GM23338 (cell line): ENCODE measurements at regions not wholly inside any gene's neighbourhood (a gene's known extent, or its start where the extent isn't known, plus 50 kb on each side); places are given as distances from the start of the nearest gene placed in this dataset.
A peak's percentile ranks its signal among the peaks of the same experiment; 100 is the strongest.

ENCODE experiments used
- ATAC-seq: fragments of 200-7000 bp; cut with Tn5 transposase; 3 replicates; pipeline ENCODE4 v1.9.1; 2020
- DNase-seq: peaks from one replicate; pipeline ENCODE4 v3.0.0-alpha.2; 2015; ENCODE audit warnings: low spot score
- H2AFZ ChIP-seq: fragments of 200-600 bp; sonication (generic); 2 replicates; pipeline ENCODE4 v1.8.0; 2016; ENCODE audit warnings: antibody characterized with exemption, mild to moderate bottlenecking, moderate library complexity
- H3F3A ChIP-seq: fragments of 200-600 bp; sonication (generic); replicated peaks from 2 replicates; pipeline ENCODE4 v1.8.0; 2017; ENCODE audit warnings: antibody characterized with exemption, mixed run types, low read depth
- H3K27ac ChIP-seq: fragments of 200-600 bp; sonication (generic); 2 replicates; pipeline ENCODE4 v1.6.1; 2016; ENCODE audit warnings: low read depth
- H3K27me3 ChIP-seq: fragments of 200-600 bp; sonication (generic); 2 replicates; pipeline ENCODE4 v1.8.0; 2016; ENCODE audit warnings: mild to moderate bottlenecking, mixed run types, moderate library complexity; ENCODE audit not compliant: insufficient read depth
- H3K36me3 ChIP-seq: fragments of 200-600 bp; sonication (generic); 2 replicates; pipeline ENCODE4 v1.8.0; 2016; ENCODE audit warnings: mild to moderate bottlenecking; ENCODE audit not compliant: insufficient read depth
- H3K4me1 ChIP-seq: fragments of 200-600 bp; sonication (generic); 2 replicates; pipeline ENCODE4 v1.8.0; 2016; ENCODE audit warnings: mild to moderate bottlenecking, moderate library complexity; ENCODE audit not compliant: insufficient read depth
- H3K4me2 ChIP-seq: fragments of 200-600 bp; sonication (generic); 2 replicates; pipeline ENCODE4 v1.7.1; 2017; ENCODE audit warnings: mixed run types
- H3K4me3 ChIP-seq: fragments of 200-600 bp; sonication (generic); 2 replicates; pipeline ENCODE4 v1.6.1; 2016; ENCODE audit warnings: mixed run types
- H3K79me2 ChIP-seq: fragments of 200-600 bp; sonication (generic); replicated peaks from 2 replicates; pipeline ENCODE4 v1.8.0; 2017; ENCODE audit warnings: mild to moderate bottlenecking; ENCODE audit not compliant: insufficient read depth
- H3K9me2 ChIP-seq: fragments of 200-600 bp; sonication (generic); 2 replicates; pipeline ENCODE4 v1.8.0; 2017; ENCODE audit not compliant: insufficient read depth
- H4K20me1 ChIP-seq: fragments of 200-600 bp; sonication (generic); replicated peaks from 2 replicates; pipeline ENCODE4 v1.8.0; 2017; ENCODE audit warnings: mild to moderate bottlenecking; ENCODE audit not compliant: insufficient read depth
- H3K27ac Mint-ChIP-seq: 2 replicates; pipeline ENCODE4 v1.8.0; 2020; ENCODE audit warnings: inconsistent platforms, mild to moderate bottlenecking, moderate library complexity, mixed read lengths
- H3K27me3 Mint-ChIP-seq: 3 replicates; pipeline ENCODE4 v1.8.0; 2022; ENCODE audit warnings: low read depth, mild to moderate bottlenecking, moderate library complexity, mixed read lengths, inconsistent platforms; ENCODE audit not compliant: insufficient read depth, poor library complexity
- H3K36me3 Mint-ChIP-seq: 3 replicates; pipeline ENCODE4 v1.8.0; 2021; ENCODE audit warnings: low read depth, mild to moderate bottlenecking, inconsistent platforms, moderate library complexity, mixed read lengths
- H3K4me1 Mint-ChIP-seq: 3 replicates; pipeline ENCODE4 v1.8.0; 2020; ENCODE audit warnings: mild to moderate bottlenecking, inconsistent platforms, mixed read lengths
- H3K4me3 Mint-ChIP-seq: 3 replicates; pipeline ENCODE4 v1.8.0; 2021; ENCODE audit warnings: moderate library complexity, mild to moderate bottlenecking, inconsistent platforms, mixed read lengths
- H3K9me3 Mint-ChIP-seq: 3 replicates; pipeline ENCODE4 v1.8.0; 2020; ENCODE audit warnings: moderate library complexity, mild to moderate bottlenecking, inconsistent platforms, mixed read lengths
- CREB1 ChIP-seq: fragments of 250-450 bp; sonication (Bioruptor Pico); IDR thresholded peaks from 2 replicates; pipeline ENCODE4 v1.5.0; 2020; ENCODE audit warnings: low read depth, mild to moderate bottlenecking, moderate library complexity
- CTCF ChIP-seq, 2 experiments: fragments of 200-600 bp in 1 of 2; sonication (generic) in 1 of 2; conservative IDR thresholded peaks; 2 replicates each; pipeline versions ENCODE4 v1.5.1 to v1.6.1; 2016 to 2017; ENCODE audit warnings: antibody characterized with exemption in 2 of 2, low read depth in 2 of 2, mild to moderate bottlenecking in 2 of 2, moderate library complexity in 1 of 2
- ETS1 ChIP-seq: IDR thresholded peaks from 2 replicates; pipeline ENCODE4 v1.6.1; 2016; ENCODE audit warnings: antibody characterized with exemption
- EZH2 ChIP-seq: fragments of 200-600 bp; sonication (generic); IDR thresholded peaks from one replicate; pipeline ENCODE4 v1.8.0; 2017; ENCODE audit warnings: antibody characterized with exemption, mild to moderate bottlenecking, low read depth; ENCODE audit not compliant: unreplicated experiment
- EZH2phosphoT487 ChIP-seq: fragments of 200-600 bp; sonication (generic); IDR thresholded peaks from one replicate; pipeline ENCODE4 v1.8.1; 2018; ENCODE audit warnings: antibody characterized with exemption; ENCODE audit not compliant: unreplicated experiment
- JUNB ChIP-seq: IDR thresholded peaks from one replicate; pipeline ENCODE4 v1.6.1; 2016; ENCODE audit warnings: antibody characterized with exemption; ENCODE audit not compliant: unreplicated experiment
- NANOG ChIP-seq: IDR thresholded peaks from 2 replicates; pipeline ENCODE4 v1.6.1; 2016; ENCODE audit warnings: antibody characterized with exemption, borderline replicate concordance
- POLR2AphosphoS5 ChIP-seq: IDR thresholded peaks from 2 replicates; pipeline ENCODE4 v1.6.1; 2016; ENCODE audit warnings: antibody characterized with exemption, low read depth
- REST ChIP-seq: IDR thresholded peaks from one replicate; pipeline ENCODE4 v1.6.1; 2018; ENCODE audit warnings: antibody characterized with exemption; ENCODE audit not compliant: unreplicated experiment
- STAT1 ChIP-seq: IDR thresholded peaks from one replicate; pipeline ENCODE4 v1.6.1; 2016; ENCODE audit warnings: antibody characterized with exemption; ENCODE audit not compliant: unreplicated experiment
- ZNF114 ChIP-seq: fragments of 250-450 bp; sonication (Bioruptor Pico); IDR thresholded peaks from 2 replicates; pipeline ENCODE4 v1.5.0; 2020; ENCODE audit warnings: mild to moderate bottlenecking, moderate library complexity
- ZNF462 ChIP-seq: fragments of 250-450 bp; sonication (Bioruptor Pico); IDR thresholded peaks from 2 replicates; pipeline ENCODE4 v1.5.0; 2020; ENCODE audit warnings: mild to moderate bottlenecking, moderate library complexity

GRCh38 chr4:3873408-3874027 is 107.3 kb downstream of the ADRA2C start:
- no peak overlapping the region for H2AFZ ChIP-seq
- H4K20me1 ChIP-seq = no peaks in the 10 kb centered on the region
- ATAC-seq (peak; percentile 72), DNase-seq (peak; percentile 83)
- peaks cover 41% of the 10 kb centered on the region for H3K27me3 Mint-ChIP-seq
- peaks cover 21% of the 10 kb centered on the region; the same call in 2 of the 3 replicates for H3K9me3 Mint-ChIP-seq
- H3F3A ChIP-seq = 0 out of 2 replicates have a peak, but pooled peaks cover 3% of the 10 kb centered on the region
- H3K36me3 ChIP-seq = no peaks in the 10 kb centered on the region
- no peaks in the 10 kb centered on the region for H3K9me2 ChIP-seq
- peaks cover 17% of the 10 kb centered on the region for H3K4me1 Mint-ChIP-seq
- H3K4me2 ChIP-seq = peak overlapping the region; percentile 81
- no peaks in the 10 kb centered on the region for H3K4me1 ChIP-seq
- no peak overlapping the region for H3K27ac Mint-ChIP-seq
- peaks cover 42% of the 10 kb centered on the region for H3K27me3 ChIP-seq
- no peaks in the 10 kb centered on the region for H3K79me2 ChIP-seq
- peak overlapping the region; percentile 46 for H3K4me3 ChIP-seq
- H3K27ac ChIP-seq = no peak overlapping the region
- H3K36me3 Mint-ChIP-seq = peaks cover 11% of the 10 kb centered on the region; the same call in 1 of the 3 replicates
- H3K4me3 Mint-ChIP-seq = peak overlapping the region; percentile 48; the same call in 2 of the 3 replicates
- TF ChIP-seq JUNB (no peak), REST (no peak), EZH2phosphoT487 (no peak), EZH2 (no peak), POLR2AphosphoS5 (no peak; the same call in 1 of the 2 replicates), ZNF462 (CRISPR knock-in tag) (no peak), ETS1 (no peak), STAT1 (no peak), NANOG (no peak), ZNF114 (CRISPR knock-in tag) (no peak), CTCF (conservative IDR thresholded peaks at IDR 0.05; ENCODE audit: low read depth in 2 of 2) (no peak), CREB1 (no peak)
